Body of pancreas (tissue), 4 donors: ENCODE measurements at regions not wholly inside any gene's neighbourhood (a gene's known extent, or its start where the extent isn't known, plus 50 kb on each side); places are given as distances from the start of the nearest gene placed in this dataset.

Experiments
- CTCF ChIP-seq, 7 experiments: fragments of 450-650 bp in 4 of 7; fragments of 200-600 bp in 3 of 7; sonication (generic) in 3 of 7; IDR thresholded peaks; one replicate each; pipeline ENCODE4 v1.5.1; 2016 to 2019; ENCODE audit warnings: antibody characterized with exemption in 7 of 7
- POLR2A ChIP-seq, 3 donors: fragments of 450-650 bp; IDR thresholded peaks; one replicate each; pipeline ENCODE4 v1.6.1; 2016; ENCODE audit warnings: antibody characterized with exemption in 3 of 3, mild to moderate bottlenecking in 2 of 3

DNA sequence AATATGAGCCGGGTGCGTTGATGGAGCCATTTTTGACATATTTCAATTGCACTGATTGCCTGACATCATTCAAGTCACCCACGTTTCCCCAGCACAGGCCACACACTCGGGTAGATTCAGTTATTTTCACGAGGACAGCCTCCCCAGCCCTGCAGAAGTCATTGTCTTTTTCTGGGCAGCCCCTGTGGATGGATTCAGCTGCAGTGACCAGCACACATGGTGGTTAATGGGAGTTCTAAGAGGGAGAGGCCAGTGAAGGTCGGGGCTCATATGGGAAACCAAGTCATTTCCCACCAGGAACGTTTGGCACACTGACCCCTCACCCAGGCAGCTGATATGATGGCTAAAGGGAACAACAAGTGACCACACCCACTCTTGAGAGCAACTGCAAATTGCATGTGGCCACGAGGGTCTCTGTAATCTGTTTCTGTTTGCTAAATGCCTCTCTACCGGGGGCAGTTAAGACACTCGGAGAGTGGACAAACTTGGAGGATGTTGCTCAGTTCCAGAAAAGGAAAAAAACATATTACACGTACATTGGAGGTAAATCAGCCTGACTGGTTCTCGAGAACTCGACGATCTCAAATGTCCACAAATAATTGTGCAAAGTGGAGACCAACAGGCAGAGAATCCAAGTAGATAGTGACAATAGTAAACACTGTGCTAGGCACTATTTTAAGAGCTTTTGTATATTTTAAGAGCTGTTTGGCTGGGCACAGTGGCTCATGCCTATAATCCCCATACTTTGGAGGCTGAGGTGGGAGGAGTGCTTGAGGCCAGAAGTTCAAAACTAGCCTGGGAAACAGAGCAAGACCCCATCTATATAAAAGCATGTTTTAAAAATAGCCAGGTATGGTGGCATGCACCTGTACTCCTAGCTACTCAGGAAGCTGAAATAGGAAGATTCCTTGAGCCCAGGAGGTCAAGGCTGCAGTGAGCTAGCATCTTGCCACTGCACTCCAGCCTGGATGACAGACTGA is 167.2 kb upstream of the IRF2BP2 start:
- TF ChIP-seq CTCF (IDR thresholded peaks at IDR 0.05) (no peak), POLR2A (IDR thresholded peaks at IDR 0.05) (no peak)
